ENCODE measurements at regions not wholly inside any gene's neighbourhood (a gene's known extent, or its start where the extent isn't known, plus 50 kb on each side); places are given as distances from the start of the nearest gene placed in this dataset.

DNA sequence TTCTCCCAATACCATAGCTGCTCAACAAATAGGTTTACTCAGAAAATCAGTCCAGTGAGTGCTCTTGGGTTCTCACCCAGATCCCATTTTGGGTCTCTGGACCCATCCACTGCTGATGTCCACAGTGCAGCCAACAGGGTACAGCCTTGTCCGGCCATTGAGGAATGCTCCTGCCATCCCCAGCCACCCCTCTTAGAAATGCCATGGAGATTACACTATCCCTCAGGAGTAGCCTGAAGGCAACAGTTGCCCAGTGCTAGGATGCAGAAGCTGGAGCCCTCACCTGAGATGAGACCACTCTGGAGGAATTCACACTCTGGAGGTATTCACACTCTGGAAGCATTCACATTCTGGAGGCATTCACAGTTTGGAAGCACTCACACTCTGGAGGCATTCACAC, 958.8 kb upstream of the TMEM132C start:
- Histone ChIP-seq H3K79me2 (ENCODE audit: insufficient read depth, low read length) (no peaks in the 10 kb centered on the region), H3K9ac (ENCODE audit: low read length) (no peak overlapping the region), H4K20me1 (ENCODE audit: low read depth, low read length) (no peaks in the 10 kb centered on the region), H2AFZ (ENCODE audit: low read depth, low read length, severe bottlenecking) (no peak overlapping the region), H3K27ac (ENCODE audit: low read depth, low read length) (no peak overlapping the region), H3K4me2 (ENCODE audit: low read depth, low read length, poor library complexity, severe bottlenecking) (no peak overlapping the region), H3K9me3 (ENCODE audit: insufficient read depth, low read length) (no peaks in the 10 kb centered on the region), H3K36me3 (ENCODE audit: low read length) (no peaks in the 10 kb centered on the region), H3K9me2 (replicated peaks; ENCODE audit: insufficient read depth, low read length) (no peaks in the 10 kb centered on the region), H3K4me3 (ENCODE audit: insufficient read depth, low read length, poor library complexity, severe bottlenecking) (no peak overlapping the region), H3K27me3 (ENCODE audit: low read length) (no peaks in the 10 kb centered on the region), H3F3A (ENCODE audit: insufficient read depth) (no peaks in the 10 kb centered on the region)
- TF ChIP-seq, protein P1, sequence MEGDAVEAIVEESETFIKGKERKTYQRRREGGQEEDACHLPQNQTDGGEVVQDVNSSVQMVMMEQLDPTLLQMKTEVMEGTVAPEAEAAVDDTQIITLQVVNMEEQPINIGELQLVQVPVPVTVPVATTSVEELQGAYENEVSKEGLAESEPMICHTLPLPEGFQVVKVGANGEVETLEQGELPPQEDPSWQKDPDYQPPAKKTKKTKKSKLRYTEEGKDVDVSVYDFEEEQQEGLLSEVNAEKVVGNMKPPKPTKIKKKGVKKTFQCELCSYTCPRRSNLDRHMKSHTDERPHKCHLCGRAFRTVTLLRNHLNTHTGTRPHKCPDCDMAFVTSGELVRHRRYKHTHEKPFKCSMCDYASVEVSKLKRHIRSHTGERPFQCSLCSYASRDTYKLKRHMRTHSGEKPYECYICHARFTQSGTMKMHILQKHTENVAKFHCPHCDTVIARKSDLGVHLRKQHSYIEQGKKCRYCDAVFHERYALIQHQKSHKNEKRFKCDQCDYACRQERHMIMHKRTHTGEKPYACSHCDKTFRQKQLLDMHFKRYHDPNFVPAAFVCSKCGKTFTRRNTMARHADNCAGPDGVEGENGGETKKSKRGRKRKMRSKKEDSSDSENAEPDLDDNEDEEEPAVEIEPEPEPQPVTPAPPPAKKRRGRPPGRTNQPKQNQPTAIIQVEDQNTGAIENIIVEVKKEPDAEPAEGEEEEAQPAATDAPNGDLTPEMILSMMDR (IDR thresholded peaks at IDR 0.05; ENCODE audit: insufficient read depth, low read length, poor library complexity, severe bottlenecking): no peak
- TF ChIP-seq EZH2phosphoT487 (conservative IDR thresholded peaks at IDR 0.05; ENCODE audit: low read length): no peak

DNA sequence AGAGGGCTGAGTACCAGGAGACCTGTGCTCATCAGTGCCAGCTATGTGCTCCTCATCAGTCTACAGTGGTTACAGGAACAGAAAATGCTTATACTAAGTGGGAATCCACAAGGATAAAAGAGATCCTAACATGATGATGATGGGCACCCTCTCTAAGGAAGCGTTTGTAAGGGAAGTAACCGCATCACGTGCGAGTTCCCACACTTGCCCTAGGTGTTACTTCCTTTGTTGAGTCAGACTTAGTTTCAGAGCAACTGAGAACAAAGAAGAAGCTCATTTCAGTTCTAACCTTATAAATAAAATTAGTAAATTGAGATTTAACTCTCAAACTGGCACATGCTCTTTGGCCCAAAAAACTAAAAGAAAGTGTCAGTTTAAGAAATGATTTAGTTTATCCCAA, 956.4 kb upstream of the TMEM132C start:
- Histone ChIP-seq H2AFZ (ENCODE audit: low read depth, low read length, severe bottlenecking) (no peak overlapping the region), H3K27me3 (ENCODE audit: low read length) (no peaks in the 10 kb centered on the region), H3F3A (ENCODE audit: insufficient read depth) (no peaks in the 10 kb centered on the region), H3K27ac (ENCODE audit: low read depth, low read length) (no peak overlapping the region), H3K36me3 (ENCODE audit: low read length) (no peaks in the 10 kb centered on the region), H3K9me3 (ENCODE audit: insufficient read depth, low read length) (no peaks in the 10 kb centered on the region), H3K4me2 (ENCODE audit: low read depth, low read length, poor library complexity, severe bottlenecking) (no peak overlapping the region), H4K20me1 (ENCODE audit: low read depth, low read length) (no peaks in the 10 kb centered on the region), H3K79me2 (ENCODE audit: insufficient read depth, low read length) (no peaks in the 10 kb centered on the region), H3K9ac (ENCODE audit: low read length) (no peak overlapping the region), H3K9me2 (replicated peaks; ENCODE audit: insufficient read depth, low read length) (no peaks in the 10 kb centered on the region), H3K4me3 (ENCODE audit: insufficient read depth, low read length, poor library complexity, severe bottlenecking) (no peak overlapping the region)
- TF ChIP-seq EZH2phosphoT487 (conservative IDR thresholded peaks at IDR 0.05; ENCODE audit: low read length): no peak
- TF ChIP-seq, protein P1 (IDR thresholded peaks at IDR 0.05; ENCODE audit: insufficient read depth, low read length, poor library complexity, severe bottlenecking): no peak

DNA sequence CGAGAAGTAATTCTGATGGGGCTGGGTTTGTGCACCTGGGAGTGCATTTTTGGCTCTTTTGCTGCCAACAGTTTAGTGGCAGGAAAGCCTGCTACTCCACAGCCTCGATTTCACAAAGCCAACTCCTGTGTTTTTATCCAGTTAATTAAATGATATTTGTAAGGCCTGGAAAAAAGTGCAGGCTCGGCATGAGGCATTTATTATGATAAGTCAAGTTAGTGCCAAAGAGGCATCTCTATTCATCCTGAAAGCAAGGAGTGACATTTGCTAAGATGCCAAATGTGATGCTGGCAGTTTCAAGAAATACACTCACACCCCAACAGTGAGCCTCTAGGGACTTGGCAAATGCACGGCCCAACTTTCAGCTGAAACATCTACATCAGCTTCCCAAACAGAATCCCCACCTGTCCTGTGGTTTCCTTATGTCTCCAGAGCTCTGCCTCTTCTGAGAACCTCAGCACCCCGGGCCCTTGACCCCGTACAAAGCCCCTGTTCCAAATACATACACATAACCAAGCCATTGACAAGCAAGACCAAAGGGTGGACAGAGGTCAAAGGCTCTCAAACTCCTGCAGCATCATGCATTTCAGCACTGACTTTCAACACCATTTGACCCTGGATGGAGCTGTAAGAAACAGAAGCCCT, 955.1 kb upstream of the TMEM132C start:
- H3K79me2 ChIP-seq (ENCODE audit: insufficient read depth, low read length): no peaks in the 10 kb centered on the region
- H3K9me3 ChIP-seq (ENCODE audit: insufficient read depth, low read length): no peaks in the 10 kb centered on the region
- H2AFZ ChIP-seq (ENCODE audit: low read depth, low read length, severe bottlenecking): no peak overlapping the region
- no peak for TF ChIP-seq EZH2phosphoT487 (conservative IDR thresholded peaks at IDR 0.05; ENCODE audit: low read length)
- TF ChIP-seq, protein P1 (IDR thresholded peaks at IDR 0.05; ENCODE audit: insufficient read depth, low read length, poor library complexity, severe bottlenecking): no peak
- no peaks in the 10 kb centered on the region for H3K36me3 ChIP-seq (ENCODE audit: low read length)
- no peak overlapping the region for H3K4me2 ChIP-seq (ENCODE audit: low read depth, low read length, poor library complexity, severe bottlenecking)
- no peak overlapping the region for H3K27ac ChIP-seq (ENCODE audit: low read depth, low read length)
- no peaks in the 10 kb centered on the region for H3K27me3 ChIP-seq (ENCODE audit: low read length)
- no peaks in the 10 kb centered on the region for H4K20me1 ChIP-seq (ENCODE audit: low read depth, low read length)
- no peaks in the 10 kb centered on the region for H3K9me2 ChIP-seq (replicated peaks; ENCODE audit: insufficient read depth, low read length)
- no peak overlapping the region for H3K4me3 ChIP-seq (ENCODE audit: insufficient read depth, low read length, poor library complexity, severe bottlenecking)
- no peak overlapping the region for H3K9ac ChIP-seq (ENCODE audit: low read length)
- no peaks in the 10 kb centered on the region for H3F3A ChIP-seq (ENCODE audit: insufficient read depth)
